CD4-positive, alpha-beta T cell (primary cell): ENCODE measurements at regions not wholly inside any gene's neighbourhood (a gene's known extent, or its start where the extent isn't known, plus 50 kb on each side); places are given as distances from the start of the nearest gene placed in this dataset.

ENCODE experiments used
- ATAC-seq: fragments of 200-7000 bp; cut with Tn5 transposase; one replicate; pipeline ENCODE4 v1.10.0; 2022; ENCODE audit warnings: mild to moderate bottlenecking; ENCODE audit not compliant: poor library complexity
- CTCF ChIA-PET: fragments of 350-600 bp; sonication (Branson Sonifier 250); formaldehyde crosslinking; loops from one replicate; lab custom pipeline; 2021; ENCODE audit warnings: antibody characterized with exemption, inconsistent platforms; lab: Charles Lee
- POLR2A ChIA-PET: fragments of 350-600 bp; sonication (Branson Sonifier 250); formaldehyde crosslinking; loops from one replicate; lab custom pipeline; 2021; ENCODE audit warnings: antibody characterized with exemption, inconsistent platforms; lab: Charles Lee
- DNase-seq, 14 experiments: peaks; one replicate each; pipeline ENCODE4 v3.0.0-alpha.2; 2013 to 2020; ENCODE audit warnings: mixed read lengths in 2 of 14
- H3K27ac ChIP-seq, 2 donors: one replicate each; pipeline versions ENCODE4 v1.5.1 to v1.7.0; 2013; ENCODE audit warnings: low read length in 2 of 2, low read depth in 1 of 2, mild to moderate bottlenecking in 1 of 2
- H3K27me3 ChIP-seq, 2 experiments: 1 replicate in 1 of 2; 2 replicates in 1 of 2; pipeline versions ENCODE4 v1.6.1 to v1.7.0; 2013; ENCODE audit warnings: low read length in 2 of 2, control low read depth in 1 of 2, mild to moderate bottlenecking in 1 of 2, moderate library complexity in 1 of 2; ENCODE audit not compliant: insufficient read depth in 2 of 2, control insufficient read depth in 1 of 2
- H3K36me3 ChIP-seq: one replicate; pipeline ENCODE4 v1.6.1; 2013; ENCODE audit warnings: low read length, control low read depth; ENCODE audit not compliant: insufficient read depth
- H3K4me1 ChIP-seq: one replicate; pipeline ENCODE4 v1.6.1; 2013; ENCODE audit warnings: low read length, control low read depth; ENCODE audit not compliant: insufficient read depth
- H3K4me3 ChIP-seq: one replicate; pipeline ENCODE4 v1.5.1; 2013; ENCODE audit warnings: mild to moderate bottlenecking, low read length, moderate library complexity
- H3K9me3 ChIP-seq, 2 experiments: 1 replicate in 1 of 2; 2 replicates in 1 of 2; pipeline versions ENCODE4 v1.6.1 to v1.7.0; 2013; ENCODE audit warnings: low read length in 2 of 2, mild to moderate bottlenecking in 2 of 2, control low read depth in 1 of 2, moderate library complexity in 1 of 2; ENCODE audit not compliant: control insufficient read depth in 1 of 2, insufficient read depth in 1 of 2
- H3K27ac Mint-ChIP-seq: one replicate; pipeline ENCODE4 v1.8.0; 2020; ENCODE audit warnings: mixed read lengths
- H3K27me3 Mint-ChIP-seq: one replicate; pipeline ENCODE4 v1.8.0; 2021; ENCODE audit warnings: mixed read lengths
- H3K36me3 Mint-ChIP-seq: one replicate; pipeline ENCODE4 v1.8.0; 2021; ENCODE audit warnings: low read depth, mixed read lengths
- H3K4me1 Mint-ChIP-seq: one replicate; pipeline ENCODE4 v1.8.0; 2021; ENCODE audit warnings: low read depth, mixed read lengths
- H3K4me3 Mint-ChIP-seq: one replicate; pipeline ENCODE4 v1.8.0; 2020; ENCODE audit warnings: mild to moderate bottlenecking, mixed read lengths
- H3K9me3 Mint-ChIP-seq: one replicate; pipeline ENCODE4 v1.8.0; 2020; ENCODE audit warnings: mixed read lengths
- CTCF ChIP-seq: fragments of 200-600 bp; IDR thresholded peaks from one replicate; pipeline ENCODE4 v1.8.0; 2022; ENCODE audit warnings: antibody characterized with exemption, mild to moderate bottlenecking
- intact Hi-C, 2 experiments: fragments of 100-400 bp; cut with DNase I in 1 of 2; cut with micrococcal nuclease in 1 of 2; formaldehyde crosslinking; loops; one replicate each; pipeline versions ENCODE4 v1.15.1 to v1.9.0; 2023 to 2025; cut with DNase I, micrococcal nuclease

- ATAC-seq (no peak), DNase-seq (no peak)
- Histone ChIP-seq H3K4me3 (no peak overlapping the region), H3K27ac (no peak overlapping the region), H3K4me1 (no peaks in the 10 kb centered on the region), H3K27me3 (no peaks in the 10 kb centered on the region), H3K9me3 (no peaks in the 10 kb centered on the region), H3K36me3 (no peaks in the 10 kb centered on the region)
- Mint-ChIP-seq H3K27ac (no peak overlapping the region), H3K4me1 (no peaks in the 10 kb centered on the region), H3K4me3 (no peak overlapping the region), H3K36me3 (no peaks in the 10 kb centered on the region), H3K9me3 (no peaks in the 10 kb centered on the region), H3K27me3 (no peaks in the 10 kb centered on the region)
- CTCF ChIA-PET = no interaction called here
- TF ChIP-seq CTCF = no peak
- POLR2A ChIA-PET = no interaction called here
- intact Hi-C loops = no loop called here
These were observed 116.8 kb downstream of the RMI2 start for GRCh38 chr16:11462036-11462435.

GRCh38 chr16:11462861-11463260 lies 117.6 kb downstream of the RMI2 start:
- Histone ChIP-seq H3K9me3 (no peaks in the 10 kb centered on the region), H3K4me3 (no peak overlapping the region), H3K27me3 (no peaks in the 10 kb centered on the region), H3K36me3 (no peaks in the 10 kb centered on the region), H3K27ac (no peak overlapping the region), H3K4me1 (no peaks in the 10 kb centered on the region)
- ChIA-PET CTCF (no interaction called here), POLR2A (no interaction called here)
- no peak for TF ChIP-seq CTCF
- H3K27me3 Mint-ChIP-seq = no peaks in the 10 kb centered on the region
- no peak overlapping the region for H3K4me3 Mint-ChIP-seq
- no peaks in the 10 kb centered on the region for H3K36me3 Mint-ChIP-seq
- DNase-seq = no peak
- no peaks in the 10 kb centered on the region for H3K9me3 Mint-ChIP-seq
- ATAC-seq = no peak
- intact Hi-C loops = no loop called here
- no peaks in the 10 kb centered on the region for H3K4me1 Mint-ChIP-seq
- H3K27ac Mint-ChIP-seq = no peak overlapping the region

- Histone ChIP-seq H3K4me3 (no peak overlapping the region), H3K36me3 (no peaks in the 10 kb centered on the region), H3K27ac (no peak overlapping the region), H3K27me3 (no peaks in the 10 kb centered on the region), H3K4me1 (no peaks in the 10 kb centered on the region), H3K9me3 (no peaks in the 10 kb centered on the region)
- H3K9me3 Mint-ChIP-seq = no peaks in the 10 kb centered on the region
- no peak overlapping the region for H3K27ac Mint-ChIP-seq
- H3K4me1 Mint-ChIP-seq = no peaks in the 10 kb centered on the region
- DNase-seq (no peak), ATAC-seq (no peak)
- CTCF ChIA-PET = no interaction called here
- TF ChIP-seq CTCF = no peak
- H3K27me3 Mint-ChIP-seq = no peaks in the 10 kb centered on the region
- no peak overlapping the region for H3K4me3 Mint-ChIP-seq
- intact Hi-C loops = no loop called here
- H3K36me3 Mint-ChIP-seq = no peaks in the 10 kb centered on the region
- POLR2A ChIA-PET = no interaction called here
These were observed 119.0 kb downstream of the RMI2 start for GRCh38 chr16:11464241-11464640.
